ENCODE measurements at regions not wholly inside any gene's neighbourhood (a gene's known extent, or its start where the extent isn't known, plus 50 kb on each side); places are given as distances from the start of the nearest gene placed in this dataset.

DNA sequence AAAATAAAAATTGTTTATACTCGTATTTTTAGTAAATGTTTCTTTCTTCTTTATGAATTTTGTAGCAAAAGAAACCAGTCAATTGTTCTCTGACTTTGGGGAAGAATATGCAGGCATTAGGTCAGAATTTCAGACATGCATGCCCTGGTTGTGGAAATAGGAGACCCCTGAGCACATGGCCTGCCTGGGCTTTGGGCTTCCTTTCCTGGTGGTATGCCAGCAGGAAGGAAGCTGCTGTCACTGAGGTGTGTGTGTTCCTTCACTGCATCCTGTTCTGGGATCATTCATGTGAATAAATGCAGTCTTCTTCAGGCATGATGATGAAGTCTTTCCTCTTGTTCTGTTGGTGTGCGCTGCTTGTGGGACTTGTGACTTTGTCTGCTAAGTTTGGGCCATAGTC is 920.2 kb upstream of the VRK2 start:
- no peak for TF ChIP-seq CTCF (IDR thresholded peaks at IDR 0.05)
- Mint-ChIP-seq H3K4me3 (ENCODE audit: unreplicated experiment) (no peak overlapping the region), H3K4me1 (ENCODE audit: unreplicated experiment) (no peaks in the 10 kb centered on the region), H3K27me3 (ENCODE audit: unreplicated experiment) (peaks cover 6% of the 10 kb centered on the region), H3K36me3 (ENCODE audit: unreplicated experiment) (no peaks in the 10 kb centered on the region), H3K9me3 (ENCODE audit: unreplicated experiment) (no peaks in the 10 kb centered on the region), H3K27ac (ENCODE audit: unreplicated experiment) (no peak overlapping the region)
- no peak for DNase-seq (ENCODE audit: extremely low spot score, unreplicated experiment)

GRCh38 chr2:57139179-57139578 is 907.4 kb upstream of the VRK2 start:
- H3K27ac Mint-ChIP-seq (ENCODE audit: unreplicated experiment), result no peak overlapping the region
- H3K27me3 Mint-ChIP-seq (ENCODE audit: unreplicated experiment), result peaks cover 20% of the 10 kb centered on the region
- no peaks in the 10 kb centered on the region for H3K4me1 Mint-ChIP-seq (ENCODE audit: unreplicated experiment)
- no peaks in the 10 kb centered on the region for H3K36me3 Mint-ChIP-seq (ENCODE audit: unreplicated experiment)
- no peak overlapping the region for H3K4me3 Mint-ChIP-seq (ENCODE audit: unreplicated experiment)
- H3K9me3 Mint-ChIP-seq (ENCODE audit: unreplicated experiment), result no peaks in the 10 kb centered on the region
- DNase-seq (ENCODE audit: extremely low spot score, unreplicated experiment), result no peak
- TF ChIP-seq CTCF (IDR thresholded peaks at IDR 0.05), result no peak

DNA sequence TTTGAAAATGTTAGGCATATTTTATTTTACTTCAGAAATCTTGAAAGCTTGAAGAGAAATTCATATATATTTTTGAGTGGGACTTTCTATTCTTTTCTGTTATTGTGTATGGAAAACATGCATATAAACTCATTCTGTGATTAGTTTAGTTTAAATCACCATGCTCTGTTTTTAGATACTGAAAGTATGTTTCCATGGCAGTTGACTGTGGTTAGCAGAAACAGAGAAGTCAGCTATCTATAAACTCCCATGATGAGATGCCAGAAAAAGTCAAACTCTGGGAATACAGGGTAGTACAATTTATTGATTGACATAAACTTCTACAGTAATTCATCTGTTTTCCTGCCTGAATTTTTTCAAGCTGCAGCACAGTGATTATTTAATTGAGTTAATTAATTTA is 905.3 kb upstream of the VRK2 start:
- peaks cover 11% of the 10 kb centered on the region for H3K27me3 Mint-ChIP-seq (ENCODE audit: unreplicated experiment)
- no peak for TF ChIP-seq CTCF (IDR thresholded peaks at IDR 0.05)
- no peaks in the 10 kb centered on the region for H3K36me3 Mint-ChIP-seq (ENCODE audit: unreplicated experiment)
- no peaks in the 10 kb centered on the region for H3K4me1 Mint-ChIP-seq (ENCODE audit: unreplicated experiment)
- no peak overlapping the region for H3K27ac Mint-ChIP-seq (ENCODE audit: unreplicated experiment)
- no peak overlapping the region for H3K4me3 Mint-ChIP-seq (ENCODE audit: unreplicated experiment)
- DNase-seq (ENCODE audit: extremely low spot score, unreplicated experiment), result no peak
- no peaks in the 10 kb centered on the region for H3K9me3 Mint-ChIP-seq (ENCODE audit: unreplicated experiment)

DNA sequence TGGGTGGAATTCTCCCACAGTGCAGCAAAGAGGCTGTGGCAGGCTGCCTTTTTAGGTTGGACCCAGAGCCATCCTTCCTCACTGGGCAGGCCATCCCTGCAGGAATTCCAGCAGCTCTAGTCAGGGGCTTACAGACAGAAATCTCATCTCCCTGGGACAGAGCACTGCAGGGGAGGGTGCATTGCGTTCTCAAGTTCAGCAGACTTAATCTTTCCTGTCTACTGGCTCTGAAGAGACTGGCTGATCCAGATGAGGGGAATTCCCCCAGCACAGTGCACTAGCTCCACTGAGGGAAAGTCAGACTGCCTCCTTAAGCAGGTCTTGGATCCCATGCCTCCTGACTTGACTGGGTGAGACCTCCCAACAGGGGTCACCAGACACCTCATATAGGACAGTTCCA is 899.7 kb upstream of the VRK2 start:
- H3K27ac Mint-ChIP-seq (ENCODE audit: unreplicated experiment), result no peak overlapping the region
- H3K4me1 Mint-ChIP-seq (ENCODE audit: unreplicated experiment), result no peaks in the 10 kb centered on the region
- no peak for DNase-seq (ENCODE audit: extremely low spot score, unreplicated experiment)
- no peak overlapping the region for H3K4me3 Mint-ChIP-seq (ENCODE audit: unreplicated experiment)
- no peaks in the 10 kb centered on the region for H3K36me3 Mint-ChIP-seq (ENCODE audit: unreplicated experiment)
- H3K27me3 Mint-ChIP-seq (ENCODE audit: unreplicated experiment), result peaks cover 3% of the 10 kb centered on the region
- H3K9me3 Mint-ChIP-seq (ENCODE audit: unreplicated experiment), result peaks cover 6% of the 10 kb centered on the region
- no peak for TF ChIP-seq CTCF (IDR thresholded peaks at IDR 0.05)

- no peaks in the 10 kb centered on the region for H3K36me3 Mint-ChIP-seq (ENCODE audit: unreplicated experiment)
- no peak for DNase-seq (ENCODE audit: extremely low spot score, unreplicated experiment)
- peaks cover 6% of the 10 kb centered on the region for H3K9me3 Mint-ChIP-seq (ENCODE audit: unreplicated experiment)
- no peak overlapping the region for H3K27ac Mint-ChIP-seq (ENCODE audit: unreplicated experiment)
- no peak for TF ChIP-seq CTCF (IDR thresholded peaks at IDR 0.05)
- peaks cover 6% of the 10 kb centered on the region for H3K4me1 Mint-ChIP-seq (ENCODE audit: unreplicated experiment)
- H3K4me3 Mint-ChIP-seq (ENCODE audit: unreplicated experiment), result no peak overlapping the region
- H3K27me3 Mint-ChIP-seq (ENCODE audit: unreplicated experiment), result no peaks in the 10 kb centered on the region
These were observed 890.2 kb upstream of the VRK2 start for GRCh38 chr2:57156231-57156924.
